Esophagus squamous epithelium (tissue), 5 donors: ENCODE measurements at regions not wholly inside any gene's neighbourhood (a gene's known extent, or its start where the extent isn't known, plus 50 kb on each side); places are given as distances from the start of the nearest gene placed in this dataset.

Experiments
- DNase-seq: peaks from one replicate; lab custom pipeline; 2025; lab: John Stamatoyannopoulos, UW
- H3K27ac ChIP-seq, 4 donors: fragments of 200-600 bp; sonication (generic); one replicate each; pipeline ENCODE4 v1.5.1; 2016 to 2019; ENCODE audit warnings: mild to moderate bottlenecking in 1 of 4
- H3K27me3 ChIP-seq, 4 donors: fragments of 200-600 bp; sonication (generic); 1 replicate in 3 of 4; 2 replicates in 1 of 4; pipeline versions ENCODE4 v1.5.1 to v1.6.0; 2017 to 2021; ENCODE audit warnings: antibody characterized with exemption in 1 of 4
- H3K36me3 ChIP-seq, 3 donors: fragments of 200-600 bp; sonication (generic); one replicate each; pipeline ENCODE4 v1.5.1; 2016 to 2019
- H3K4me1 ChIP-seq, 3 donors: fragments of 200-600 bp; sonication (generic); one replicate each; pipeline ENCODE4 v1.5.1; 2017 to 2019
- H3K4me3 ChIP-seq, 4 donors: fragments of 200-600 bp; sonication (generic); 1 replicate in 3 of 4; 2 replicates in 1 of 4; pipeline ENCODE4 v1.5.1; 2016 to 2019; ENCODE audit warnings: mild to moderate bottlenecking in 2 of 4, moderate library complexity in 1 of 4
- H3K9me3 ChIP-seq, 3 donors: fragments of 200-600 bp; sonication (generic); one replicate each; pipeline ENCODE4 v1.5.1; 2016 to 2019
- CTCF ChIP-seq, 6 experiments: fragments of 450-650 bp in 4 of 6; fragments of 200-600 bp in 2 of 6; sonication (generic) in 2 of 6; IDR thresholded peaks; one replicate each; pipeline ENCODE4 v1.5.1; 2016 to 2019; ENCODE audit warnings: antibody characterized with exemption in 6 of 6, mild to moderate bottlenecking in 4 of 6, moderate library complexity in 4 of 6
- POLR2A ChIP-seq, 4 donors: fragments of 450-650 bp; IDR thresholded peaks; one replicate each; pipeline ENCODE4 v1.6.1; 2017; ENCODE audit warnings: antibody characterized with exemption in 4 of 4, mild to moderate bottlenecking in 4 of 4, moderate library complexity in 3 of 4
- WGBS, 2 donors: methylation state at CpG; one replicate each; pipeline ENCODE4 v1.1.5; 2018; 5-methylcytosine and 5-hydroxymethylcytosine counted together
- intact Hi-C: fragments of 100-400 bp; cut with DNase I; formaldehyde crosslinking; loops from one replicate; pipeline ENCODE4 v1.15.0; 2022
- donor health status: DM: yes; HTN: yes; CAD: no.

- no peaks in the 10 kb centered on the region for H3K9me3 ChIP-seq
- H3K4me1 ChIP-seq, result no peaks in the 10 kb centered on the region
- H3K27me3 ChIP-seq, result no peaks in the 10 kb centered on the region
- H3K4me3 ChIP-seq, result no peak overlapping the region
- TF ChIP-seq POLR2A (IDR thresholded peaks at IDR 0.05) (no peak), CTCF (IDR thresholded peaks at IDR 0.05) (no peak)
- no peak for DNase-seq
- no peak overlapping the region for H3K27ac ChIP-seq
- H3K36me3 ChIP-seq, result no peaks in the 10 kb centered on the region
- intact Hi-C loops, result no loop called here
Observed at GRCh38 chr6:95249175-95249574, 328.2 kb upstream of the MANEA start.

GRCh38 chr6:95249661-95250060 lies 327.7 kb upstream of the MANEA start:
- DNase-seq, result no peak
- intact Hi-C loops, result no loop called here
- 29 to 54% methylated on average over 2 of the region's 2 CpGs for WGBS, 2 donors
- Histone ChIP-seq H3K36me3 (no peaks in the 10 kb centered on the region), H3K27ac (no peak overlapping the region), H3K4me1 (no peaks in the 10 kb centered on the region), H3K9me3 (no peaks in the 10 kb centered on the region), H3K4me3 (no peak overlapping the region), H3K27me3 (no peaks in the 10 kb centered on the region)
- TF ChIP-seq POLR2A (IDR thresholded peaks at IDR 0.05) (no peak), CTCF (IDR thresholded peaks at IDR 0.05) (no peak)

- Histone ChIP-seq H3K4me1 (no peaks in the 10 kb centered on the region), H3K27ac (no peak overlapping the region), H3K4me3 (no peak overlapping the region), H3K36me3 (no peaks in the 10 kb centered on the region), H3K9me3 (no peaks in the 10 kb centered on the region), H3K27me3 (no peaks in the 10 kb centered on the region)
- no peak for DNase-seq
- TF ChIP-seq CTCF (IDR thresholded peaks at IDR 0.05) (no peak), POLR2A (IDR thresholded peaks at IDR 0.05) (no peak)
- intact Hi-C loops, result no loop called here
- WGBS, 2 donors, result 0% methylated on average over 1 of the region's 1 CpG
Observed at GRCh38 chr6:95263840-95264239, 313.5 kb upstream of the MANEA start.

GRCh38 chr6:95266537-95267258 lies 310.6 kb upstream of the MANEA start:
- no peak for TF ChIP-seq POLR2A (IDR thresholded peaks at IDR 0.05)
- TF ChIP-seq CTCF (IDR thresholded peaks at IDR 0.05), result no peak
- DNase-seq, result no peak
- no peaks in the 10 kb centered on the region for H3K4me1 ChIP-seq
- no peak overlapping the region for H3K4me3 ChIP-seq
- H3K9me3 ChIP-seq, result no peaks in the 10 kb centered on the region
- WGBS, 2 donors, result 57 to 61% methylated on average over 4 of the region's 4 CpGs
- H3K27me3 ChIP-seq, result no peaks in the 10 kb centered on the region
- no peak overlapping the region for H3K27ac ChIP-seq
- intact Hi-C loops, result no loop called here
- no peaks in the 10 kb centered on the region for H3K36me3 ChIP-seq

GRCh38 chr6:95274686-95275235 lies 302.6 kb upstream of the MANEA start:
- no peak overlapping the region for H3K4me3 ChIP-seq
- H3K4me1 ChIP-seq, result no peaks in the 10 kb centered on the region
- no peaks in the 10 kb centered on the region for H3K36me3 ChIP-seq
- intact Hi-C loops, result no loop called here
- no peak for TF ChIP-seq POLR2A (IDR thresholded peaks at IDR 0.05)
- no peak for DNase-seq
- H3K9me3 ChIP-seq, result no peaks in the 10 kb centered on the region
- WGBS, 2 donors, result 22 to 36% methylated on average over 2 of the region's 2 CpGs
- H3K27ac ChIP-seq, result no peak overlapping the region
- no peaks in the 10 kb centered on the region for H3K27me3 ChIP-seq
